Osteocyte (in vitro differentiated cells): ENCODE measurements at regions not wholly inside any gene's neighbourhood (a gene's known extent, or its start where the extent isn't known, plus 50 kb on each side); places are given as distances from the start of the nearest gene placed in this dataset.
"Not testable (repeated sequence)": the region's sequence is repeated elsewhere in the genome, so short reads cannot be mapped to it uniquely, and the experiment has no call there.

ENCODE experiments used
- DNase-seq: peaks from one replicate; pipeline ENCODE4 v3.0.0; 2021; ENCODE audit warnings: mixed read lengths; ENCODE audit not compliant: unreplicated experiment; ENCODE audit errors: extremely low spot score
- H3K27ac Mint-ChIP-seq: one replicate; pipeline ENCODE4 v1.8.0; 2021; ENCODE audit warnings: mild to moderate bottlenecking, mixed read lengths; ENCODE audit not compliant: unreplicated experiment
- H3K27me3 Mint-ChIP-seq: one replicate; pipeline ENCODE4 v1.8.0; 2021; ENCODE audit warnings: mixed read lengths; ENCODE audit not compliant: unreplicated experiment
- H3K36me3 Mint-ChIP-seq: one replicate; pipeline ENCODE4 v1.8.0; 2021; ENCODE audit warnings: mixed read lengths; ENCODE audit not compliant: unreplicated experiment
- H3K4me1 Mint-ChIP-seq: one replicate; pipeline ENCODE4 v1.8.0; 2021; ENCODE audit warnings: mixed read lengths; ENCODE audit not compliant: unreplicated experiment
- H3K4me3 Mint-ChIP-seq: one replicate; pipeline ENCODE4 v1.8.0; 2021; ENCODE audit warnings: mild to moderate bottlenecking, moderate library complexity, mixed read lengths; ENCODE audit not compliant: unreplicated experiment
- H3K9me3 Mint-ChIP-seq: one replicate; pipeline ENCODE4 v1.8.0; 2021; ENCODE audit warnings: mixed read lengths; ENCODE audit not compliant: unreplicated experiment
- CTCF ChIP-seq: fragments of 200-600 bp; sonication (generic); IDR thresholded peaks from 2 replicates; pipeline ENCODE4 v1.5.0; 2021; ENCODE audit warnings: antibody characterized with exemption, mild to moderate bottlenecking, moderate library complexity

GRCh38 chr9:135378751-135379150 lies 100.8 kb upstream of the PPP1R26 start:
- Mint-ChIP-seq H3K36me3 (no peaks in the 10 kb centered on the region), H3K4me1 (no peaks in the 10 kb centered on the region), H3K27me3 (no peaks in the 10 kb centered on the region), H3K9me3 (no peaks in the 10 kb centered on the region), H3K27ac (no peak overlapping the region), H3K4me3 (no peak overlapping the region)
- no peak for DNase-seq
- no peak for TF ChIP-seq CTCF

- TF ChIP-seq CTCF, result no peak
- no peaks in the 10 kb centered on the region for H3K9me3 Mint-ChIP-seq
Observed at GRCh38 chr9:135379540-135380267, 99.9 kb upstream of the PPP1R26 start.

GRCh38 chr9:135380311-135380960 lies 99.1 kb upstream of the PPP1R26 start:
- H3K36me3 Mint-ChIP-seq, result no peaks in the 10 kb centered on the region
- no peak overlapping the region for H3K4me3 Mint-ChIP-seq
- H3K9me3 Mint-ChIP-seq, result no peaks in the 10 kb centered on the region
- no peaks in the 10 kb centered on the region for H3K27me3 Mint-ChIP-seq
- H3K27ac Mint-ChIP-seq, result no peak overlapping the region
- no peaks in the 10 kb centered on the region for H3K4me1 Mint-ChIP-seq
- no peak for TF ChIP-seq CTCF
- no peak for DNase-seq

More at GRCh38 chr9:135379540-135380267, 99.9 kb upstream of the PPP1R26 start:
- no peaks in the 10 kb centered on the region for H3K27me3 Mint-ChIP-seq
- H3K4me3 Mint-ChIP-seq, result no peak overlapping the region
- no peak overlapping the region for H3K27ac Mint-ChIP-seq
- no peaks in the 10 kb centered on the region for H3K4me1 Mint-ChIP-seq
- H3K36me3 Mint-ChIP-seq, result no peaks in the 10 kb centered on the region
- DNase-seq, result no peak

GRCh38 chr9:135381762-135382310 lies 97.7 kb upstream of the PPP1R26 start:
- no peak for TF ChIP-seq CTCF
- H3K4me3 Mint-ChIP-seq, result no peak overlapping the region
- no peaks in the 10 kb centered on the region for H3K9me3 Mint-ChIP-seq
- no peaks in the 10 kb centered on the region for H3K4me1 Mint-ChIP-seq
- H3K36me3 Mint-ChIP-seq, result no peaks in the 10 kb centered on the region
- no peak overlapping the region for H3K27ac Mint-ChIP-seq
- no peaks in the 10 kb centered on the region for H3K27me3 Mint-ChIP-seq
- no peak for DNase-seq

GRCh38 chr9:135384226-135384625 lies 95.4 kb upstream of the PPP1R26 start:
- Mint-ChIP-seq H3K27ac (no peak overlapping the region), H3K4me1 (no peaks in the 10 kb centered on the region), H3K9me3 (peaks cover 5% of the 10 kb centered on the region), H3K36me3 (no peaks in the 10 kb centered on the region), H3K27me3 (no peaks in the 10 kb centered on the region), H3K4me3 (no peak overlapping the region)
- no peak for DNase-seq
- no peak for TF ChIP-seq CTCF

- H3K27ac Mint-ChIP-seq, H3K9me3 Mint-ChIP-seq, H3K36me3 Mint-ChIP-seq, H3K4me1 Mint-ChIP-seq, DNase-seq, H3K4me3 Mint-ChIP-seq, H3K27me3 Mint-ChIP-seq: not testable (repeated sequence)
Observed at GRCh38 chr9:135384815-135385405, 94.7 kb upstream of the PPP1R26 start.
